H1 (cell line): ENCODE measurements at regions not wholly inside any gene's neighbourhood (a gene's known extent, or its start where the extent isn't known, plus 50 kb on each side); places are given as distances from the start of the nearest gene placed in this dataset.

Experiments used
- CTCF ChIA-PET: fragments of 300-600 bp; sonication (Branson Sonifier 250); formaldehyde crosslinking; loops from one replicate; lab custom pipeline; 2021; ENCODE audit not compliant: partially characterized antibody; lab: Charles Lee
- POLR2A ChIA-PET: fragments of 300-600 bp; sonication (Branson Sonifier 250); formaldehyde crosslinking; loops from one replicate; lab custom pipeline; 2021; ENCODE audit warnings: inconsistent platforms; ENCODE audit not compliant: partially characterized antibody; lab: Charles Lee
- DNase-seq, 2 experiments: peaks; one replicate each; pipeline versions ENCODE4 v3.0.0 to v3.0.0-alpha.2; 2010 to 2022; ENCODE audit warnings: low spot score in 2 of 2, low read depth in 1 of 2, mixed read lengths in 1 of 2
- FAIRE-seq: peaks from 2 replicates; lab custom pipeline; 2011; peaks lifted over from hg19 to GRCh38; lab: Jason Lieb, UNC
- H2AFZ ChIP-seq: 2 replicates; pipeline ENCODE4 v1.8.1; 2012; ENCODE audit warnings: low read length, inconsistent platforms
- H2AK5ac ChIP-seq: 2 replicates; pipeline ENCODE4 v1.6.1; 2013; ENCODE audit warnings: low read depth, low read length
- H2BK120ac ChIP-seq: replicated peaks from 2 replicates; pipeline ENCODE3; 2013; ENCODE audit warnings: low read depth, low read length, inconsistent platforms
- H2BK12ac ChIP-seq: 2 replicates; pipeline ENCODE4 v1.6.1; 2013; ENCODE audit warnings: low read depth, low read length
- H2BK15ac ChIP-seq: 2 replicates; pipeline ENCODE4 v1.6.1; 2013; ENCODE audit warnings: low read length
- H2BK20ac ChIP-seq: 2 replicates; pipeline ENCODE4 v1.6.1; 2013; ENCODE audit warnings: low read length
- H2BK5ac ChIP-seq: 2 replicates; pipeline ENCODE4 v1.6.1; 2013; ENCODE audit warnings: low read depth, low read length
- H3K14ac ChIP-seq: 2 replicates; pipeline ENCODE4 v1.6.1; 2013; ENCODE audit warnings: inconsistent platforms; ENCODE audit not compliant: insufficient read length
- H3K18ac ChIP-seq: 2 replicates; pipeline ENCODE4 v1.6.1; 2013; ENCODE audit warnings: low read length; ENCODE audit errors: extremely low read depth
- H3K23ac ChIP-seq: 2 replicates; pipeline ENCODE4 v1.6.1; 2013; ENCODE audit warnings: inconsistent platforms; ENCODE audit not compliant: insufficient read length
- H3K23me2 ChIP-seq: 2 replicates; pipeline ENCODE4 v1.6.1; 2013; ENCODE audit warnings: low read depth, low read length
- H3K27ac ChIP-seq: 2 replicates; pipeline ENCODE4 v1.6.1; 2011; ENCODE audit warnings: low read depth, low read length, inconsistent platforms
- H3K27me3 ChIP-seq, 4 experiments: replicated peaks in 1 of 4; 1 replicate in 1 of 4; 2 replicates in 3 of 4; pipeline versions ENCODE4 v1.6.1 to v1.8.1; 2011 to 2013; ENCODE audit warnings: low read length in 3 of 4, mild to moderate bottlenecking in 3 of 4, inconsistent platforms in 2 of 4, mixed read lengths in 2 of 4, moderate library complexity in 1 of 4; ENCODE audit not compliant: control insufficient read depth in 3 of 4, insufficient read depth in 3 of 4; ENCODE audit errors: extremely low read depth in 1 of 4
- H3K36me3 ChIP-seq, 4 experiments: 2 replicates each; pipeline versions ENCODE4 v1.6.1 to v1.8.1; 2011 to 2013; ENCODE audit warnings: mild to moderate bottlenecking in 4 of 4, low read length in 3 of 4, moderate library complexity in 2 of 4, control low read depth in 1 of 4, inconsistent platforms in 1 of 4; ENCODE audit not compliant: insufficient read depth in 4 of 4, control insufficient read depth in 2 of 4
- H3K4ac ChIP-seq: replicated peaks from 2 replicates; pipeline ENCODE3; 2013; ENCODE audit warnings: low read length, low read depth, mixed read lengths, inconsistent platforms; ENCODE audit not compliant: insufficient read length
- H3K4me1 ChIP-seq, 4 experiments: replicated peaks in 1 of 4; 1 replicate in 1 of 4; 2 replicates in 3 of 4; pipeline versions ENCODE4 v1.6.1 to v1.8.1; 2011 to 2013; ENCODE audit warnings: low read length in 3 of 4, inconsistent platforms in 2 of 4, mixed read lengths in 1 of 4; ENCODE audit not compliant: insufficient read depth in 4 of 4, control insufficient read depth in 3 of 4
- H3K4me2 ChIP-seq, 2 experiments: 2 replicates each; pipeline versions ENCODE4 v1.6.1 to v1.8.1; 2011 to 2013; ENCODE audit warnings: low read depth in 2 of 2, low read length in 2 of 2, control low read depth in 1 of 2, inconsistent platforms in 1 of 2, mild to moderate bottlenecking in 1 of 2; ENCODE audit not compliant: insufficient read depth in 1 of 2
- H3K4me3 ChIP-seq, 4 experiments: fragments of 200-600, 300-600 bp in 1 of 4; sonication (generic), shearing (Covaris generic), sonication (Bioruptor Twin) in 1 of 4; 2 replicates each; pipeline versions ENCODE4 v1.5.1 to v1.8.1; 2011 to 2016; ENCODE audit warnings: low read length in 4 of 4, low read depth in 3 of 4, control low read depth in 2 of 4, inconsistent platforms in 2 of 4, mild to moderate bottlenecking in 2 of 4, mixed read lengths in 1 of 4, moderate library complexity in 1 of 4; ENCODE audit not compliant: insufficient read depth in 2 of 4; ENCODE audit errors: extremely low read depth in 1 of 4
- H3K56ac ChIP-seq: replicated peaks from 2 replicates; pipeline ENCODE3; 2013; ENCODE audit warnings: low read depth, mild to moderate bottlenecking, mixed read lengths, low read length, inconsistent platforms; ENCODE audit not compliant: insufficient read length
- H3K79me1 ChIP-seq: 2 replicates; pipeline ENCODE4 v1.6.1; 2013; ENCODE audit warnings: low read depth, low read length, control low read depth
- H3K79me2 ChIP-seq, 2 experiments: 2 replicates each; pipeline versions ENCODE4 v1.6.1 to v1.8.1; 2012 to 2013; ENCODE audit warnings: low read length in 2 of 2, mild to moderate bottlenecking in 2 of 2, inconsistent platforms in 1 of 2; ENCODE audit not compliant: insufficient read depth in 2 of 2, control insufficient read depth in 1 of 2
- H3K9ac ChIP-seq, 4 experiments: replicated peaks in 1 of 4; 1 replicate in 1 of 4; 2 replicates in 3 of 4; pipeline versions ENCODE4 v1.6.1 to v1.8.1; 2011 to 2013; ENCODE audit warnings: low read depth in 3 of 4, low read length in 3 of 4, control low read depth in 2 of 4, mild to moderate bottlenecking in 2 of 4, moderate library complexity in 2 of 4, inconsistent platforms in 1 of 4; ENCODE audit errors: extremely low read depth in 1 of 4
- H3K9me3 ChIP-seq, 2 experiments: 2 replicates each; pipeline versions ENCODE4 v1.6.1 to v1.8.1; 2012 to 2013; ENCODE audit warnings: mild to moderate bottlenecking in 2 of 2, moderate library complexity in 2 of 2, control low read depth in 1 of 2, inconsistent platforms in 1 of 2, low read depth in 1 of 2, low read length in 1 of 2, mixed read lengths in 1 of 2; ENCODE audit not compliant: insufficient read depth in 2 of 2
- H4K20me1 ChIP-seq, 2 experiments: replicated peaks in 1 of 2; 2 replicates each; pipeline versions ENCODE3 to v1.8.1; 2011 to 2013; ENCODE audit warnings: inconsistent platforms in 2 of 2, low read length in 2 of 2, mild to moderate bottlenecking in 1 of 2; ENCODE audit not compliant: insufficient read depth in 2 of 2, control insufficient read depth in 1 of 2
- H4K5ac ChIP-seq: 2 replicates; pipeline ENCODE4 v1.6.1; 2013; ENCODE audit warnings: low read length, low read depth, mixed read lengths, inconsistent platforms; ENCODE audit not compliant: insufficient read length
- H4K8ac ChIP-seq: 2 replicates; pipeline ENCODE4 v1.8.0; 2013; ENCODE audit warnings: mild to moderate bottlenecking, moderate library complexity, low read length, inconsistent platforms; ENCODE audit not compliant: insufficient read depth; ENCODE audit errors: extremely low read depth
- H4K91ac ChIP-seq: replicated peaks from 2 replicates; pipeline ENCODE3; 2013; ENCODE audit warnings: low read length, mixed read lengths, inconsistent platforms; ENCODE audit not compliant: insufficient read length
- BCL11A ChIP-seq, 2 experiments: IDR thresholded peaks; one replicate each; pipeline ENCODE4 v1.6.1; 2011; ENCODE audit warnings: low read depth in 2 of 2, low read length in 2 of 2, mild to moderate bottlenecking in 2 of 2
- CBX8 ChIP-seq: fragments of 300-800, 300-1000 bp; sonication (generic); IDR thresholded peaks from 2 replicates; pipeline ENCODE4 v1.7.1; 2016; ENCODE audit warnings: low read depth, low read length, borderline replicate concordance
- EP300 ChIP-seq, 2 experiments: IDR thresholded peaks; 1 replicate in 1 of 2; 2 replicates in 1 of 2; pipeline ENCODE4 v1.6.1; 2011 to 2012; ENCODE audit warnings: low read depth in 2 of 2, low read length in 2 of 2, mild to moderate bottlenecking in 2 of 2, borderline replicate concordance in 1 of 2, inconsistent platforms in 1 of 2, moderate library complexity in 1 of 2
- HDAC6 ChIP-seq: IDR thresholded peaks from one replicate; pipeline ENCODE4 v1.7.1; 2012; ENCODE audit warnings: low read depth, mild to moderate bottlenecking, inconsistent platforms, low read length, moderate library complexity
- POLR2A ChIP-seq, 2 experiments: IDR thresholded peaks; 1 replicate in 1 of 2; 2 replicates in 1 of 2; pipeline ENCODE4 v1.6.1; 2011; ENCODE audit warnings: low read depth in 2 of 2, low read length in 2 of 2, mild to moderate bottlenecking in 2 of 2; ENCODE audit errors: control extremely low read depth in 1 of 2
- SIRT6 ChIP-seq: IDR thresholded peaks from one replicate; pipeline ENCODE4 v1.7.1; 2012; ENCODE audit warnings: low read length, inconsistent platforms
- SP1 ChIP-seq: IDR thresholded peaks from 2 replicates; pipeline ENCODE4 v1.6.1; 2011; ENCODE audit warnings: low read depth, low read length
- YY1 ChIP-seq: IDR thresholded peaks from 2 replicates; pipeline ENCODE4 v1.6.1; 2011; ENCODE audit warnings: low read depth, mild to moderate bottlenecking, low read length
- WGBS, 2 experiments: shearing (Covaris generic) in 1 of 2; methylation state at CpG; one replicate each; pipeline versions ENCODE4 v1.1.6 to v1.1.7; 2013 to 2015; ENCODE audit warnings: low lambda C conversion rate in 2 of 2, mixed read lengths in 2 of 2, inconsistent platforms in 1 of 2, low coverage in 1 of 2, missing lambda C conversion rate in 1 of 2; ENCODE audit not compliant: insufficient replicate concordance in 2 of 2, insufficient coverage in 1 of 2, insufficient read length in 1 of 2; ENCODE audit errors: extremely low coverage in 1 of 2, missing lambda C conversion rate in 1 of 2; 5-methylcytosine and 5-hydroxymethylcytosine counted together

DNA sequence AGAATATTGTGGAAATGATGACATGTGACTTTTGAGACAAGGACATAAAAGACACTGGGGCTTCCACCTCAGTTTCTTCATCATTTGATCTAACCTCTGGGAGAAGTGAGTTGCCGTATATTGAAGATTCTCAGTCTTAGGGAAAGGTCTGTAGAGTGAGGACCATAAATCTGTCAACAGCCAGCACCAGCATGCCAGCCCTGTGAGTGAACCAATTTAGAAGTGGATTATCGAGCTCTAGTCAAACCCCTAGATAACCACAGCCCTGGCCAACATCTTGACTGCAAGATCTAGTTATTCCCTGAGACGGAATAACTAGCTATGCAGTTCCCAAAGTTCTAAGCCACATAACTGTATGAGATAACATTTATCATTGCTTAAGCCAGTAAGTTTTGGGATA, 108.8 kb upstream of the PTPRR start:
- Histone ChIP-seq H3K4ac (no peak overlapping the region), H3K27ac (no peak overlapping the region), H2AK5ac (no peak overlapping the region), H3K56ac (no peak overlapping the region), H2BK12ac (no peak overlapping the region), H3K14ac (no peak overlapping the region), H2BK5ac (no peak overlapping the region), H3K27me3 (no peaks in the 10 kb centered on the region), H2AFZ (no peak overlapping the region), H4K8ac (no peak overlapping the region), H3K23ac (no peak overlapping the region), H4K91ac (no peak overlapping the region), H2BK120ac (no peak overlapping the region), H4K20me1 (no peaks in the 10 kb centered on the region), H2BK15ac (no peak overlapping the region), H3K4me3 (no peak overlapping the region), H4K5ac (no peak overlapping the region), H3K79me2 (no peaks in the 10 kb centered on the region), H3K23me2 (no peaks in the 10 kb centered on the region), H3K79me1 (no peaks in the 10 kb centered on the region), H3K4me2 (no peak overlapping the region), H2BK20ac (no peak overlapping the region), H3K9me3 (no peaks in the 10 kb centered on the region), H3K36me3 (no peaks in the 10 kb centered on the region), H3K9ac (no peak overlapping the region), H3K18ac (no peak overlapping the region), H3K4me1 (no peaks in the 10 kb centered on the region)
- POLR2A ChIA-PET, result no interaction called here
- no peak for TF ChIP-seq CBX8
- no peak for TF ChIP-seq SIRT6
- no peak for TF ChIP-seq HDAC6
- TF ChIP-seq YY1, result no peak
- no peak for TF ChIP-seq POLR2A (IDR thresholded peaks at IDR 0.05; ENCODE audit: control extremely low read depth in 1 of 2, low read depth in 2 of 2, low read length in 2 of 2)
- TF ChIP-seq BCL11A (IDR thresholded peaks at IDR 0.05; ENCODE audit: low read depth in 2 of 2, low read length in 2 of 2), result no peak
- TF ChIP-seq SP1, result no peak
- TF ChIP-seq EP300 (IDR thresholded peaks at IDR 0.05; ENCODE audit: borderline replicate concordance in 1 of 2, low read depth in 2 of 2, low read length in 2 of 2), result no peak
- FAIRE-seq (no peak), DNase-seq (no peak)
- WGBS, 2 experiments, result 90% methylated on average over 3 of the region's 3 CpGs; no CpG with 5 or more reads in 1 of the 2 experiments
- CTCF ChIA-PET, result interaction anchor here (1.5 kb wide), 1 partner anchor 15 kb away, joined by 4 read pairs; no protein-coding TSS in a partner anchor
